EH (cell line): ENCODE measurements at regions not wholly inside any gene's neighbourhood (a gene's known extent, or its start where the extent isn't known, plus 50 kb on each side); places are given as distances from the start of the nearest gene placed in this dataset.

ENCODE experiments used
- DNase-seq: peaks from one replicate; pipeline ENCODE4 v3.0.0-alpha.2; 2015; ENCODE audit warnings: low read depth

- DNase-seq: no peak
Measured at GRCh38 chr2:145198555-145198954, 678.6 kb upstream of the ZEB2 start.

- DNase-seq: no peak
Measured at GRCh38 chr2:145197944-145198343, 678.0 kb upstream of the ZEB2 start.

- DNase-seq: peak; percentile 25
Measured at GRCh38 chr2:145194673-145195072, 674.8 kb upstream of the ZEB2 start.

GRCh38 chr2:145190031-145190703, 670.2 kb upstream of the ZEB2 start:
- DNase-seq: peak; percentile 39

GRCh38 chr2:145186303-145186702, 666.4 kb upstream of the ZEB2 start:
- DNase-seq: peak; percentile 59

- DNase-seq: peak; percentile 85
Measured at GRCh38 chr2:145185696-145186095, 665.8 kb upstream of the ZEB2 start.

GRCh38 chr2:145184741-145185651, 665.1 kb upstream of the ZEB2 start:
- DNase-seq: peak; percentile 86

- DNase-seq: no peak
Measured at GRCh38 chr2:145169285-145169684, 649.4 kb upstream of the ZEB2 start.

GRCh38 chr2:145168091-145168490, 648.2 kb upstream of the ZEB2 start:
- no peak for DNase-seq

- DNase-seq: peak; percentile 4
Measured at GRCh38 chr2:145166731-145167302, 646.9 kb upstream of the ZEB2 start.

GRCh38 chr2:145161656-145162055, 641.7 kb upstream of the ZEB2 start:
- DNase-seq: no peak

GRCh38 chr2:145160855-145161254, 640.9 kb upstream of the ZEB2 start:
- no peak for DNase-seq

- DNase-seq: no peak
Measured at GRCh38 chr2:145159676-145160075, 639.8 kb upstream of the ZEB2 start.

GRCh38 chr2:145157741-145158591, 638.0 kb upstream of the ZEB2 start:
- DNase-seq: peak; percentile 91

- DNase-seq: no peak
Measured at GRCh38 chr2:145157036-145157675, 637.2 kb upstream of the ZEB2 start.

GRCh38 chr2:145156199-145156598, 636.3 kb upstream of the ZEB2 start:
- DNase-seq: peak; percentile 4

GRCh38 chr2:145155196-145155595, 635.3 kb upstream of the ZEB2 start:
- no peak for DNase-seq

GRCh38 chr2:145154731-145155130, 634.8 kb upstream of the ZEB2 start:
- DNase-seq: no peak

GRCh38 chr2:145146691-145147090, 626.8 kb upstream of the ZEB2 start:
- DNase-seq: no peak

- no peak for DNase-seq
Measured at GRCh38 chr2:145144131-145144728, 624.3 kb upstream of the ZEB2 start.

GRCh38 chr2:145141981-145142380, 622.1 kb upstream of the ZEB2 start:
- DNase-seq: no peak
